ENCODE measurements at regions not wholly inside any gene's neighbourhood (a gene's known extent, or its start where the extent isn't known, plus 50 kb on each side); places are given as distances from the start of the nearest gene placed in this dataset.
A peak's percentile ranks its signal among the peaks of the same experiment; 100 is the strongest.
"Not testable (repeated sequence)": the region's sequence is repeated elsewhere in the genome, so short reads cannot be mapped to it uniquely, and the experiment has no call there.

GRCh38 chr3:95343228-95343627, 1280.4 kb downstream of the NSUN3 start (continued):
- no peak for TF ChIP-seq USF1 (CRISPR knock-in tag; IDR thresholded peaks at IDR 0.05)
- no peak for TF ChIP-seq PREB (CRISPR knock-in tag; IDR thresholded peaks at IDR 0.05; ENCODE audit: borderline replicate concordance)
- no peak for TF ChIP-seq NR1H2 (CRISPR knock-in tag; IDR thresholded peaks at IDR 0.05)
- TF ChIP-seq ATF3 (CRISPR knock-in tag; conservative IDR thresholded peaks at IDR 0.05) = no peak
- no peak for TF ChIP-seq IRF2 (CRISPR knock-in tag; IDR thresholded peaks at IDR 0.05; ENCODE audit: borderline replicate concordance, low read depth)

- Mint-ChIP-seq H3K27ac (no peak overlapping the region), H3K4me1 (peaks cover 41% of the 10 kb centered on the region), H3K9me3 (peaks cover 11% of the 10 kb centered on the region), H3K4me3 (no peak overlapping the region), H3K36me3 (peaks cover 11% of the 10 kb centered on the region), H3K27me3 (ENCODE audit: low read depth) (no peaks in the 10 kb centered on the region)
- ATAC-seq (no peak), DNase-seq (ENCODE audit: low spot score) (no peak)
- TF ChIP-seq CREB1 (CRISPR knock-in tag; IDR thresholded peaks at IDR 0.05) (no peak), E2F5 (CRISPR knock-in tag; IDR thresholded peaks at IDR 0.05) (no peak), ERG (CRISPR knock-in tag; IDR thresholded peaks at IDR 0.05) (no peak), FOXP1 (CRISPR knock-in tag; IDR thresholded peaks at IDR 0.05; ENCODE audit: borderline replicate concordance) (no peak), ETV6 (CRISPR knock-in tag; IDR thresholded peaks at IDR 0.05) (no peak), PRDM15 (CRISPR knock-in tag; IDR thresholded peaks at IDR 0.05) (no peak), USF2 (CRISPR knock-in tag; IDR thresholded peaks at IDR 0.05) (no peak), SOX15 (CRISPR knock-in tag; IDR thresholded peaks at IDR 0.05) (no peak), AFF4 (CRISPR knock-in tag; IDR thresholded peaks at IDR 0.05; ENCODE audit: borderline replicate concordance) (no peak), NFATC4 (CRISPR knock-in tag; IDR thresholded peaks at IDR 0.05) (no peak)
- POLR2A ChIA-PET = no interaction called here
- CTCF ChIA-PET = no interaction called here
These were observed 1280.9 kb downstream of the NSUN3 start for GRCh38 chr3:95343767-95344166.

GRCh38 chr3:95347936-95348335, 1285.1 kb downstream of the NSUN3 start:
- Mint-ChIP-seq H3K36me3 (peaks cover 11% of the 10 kb centered on the region), H3K9me3 (peaks cover 11% of the 10 kb centered on the region), H3K27ac (peak overlapping the region; percentile 85), H3K4me1 (peaks cover 55% of the 10 kb centered on the region)
- POLR2A ChIA-PET; CTCF ChIA-PET; DNase-seq (ENCODE audit: low spot score); H3K4me3 Mint-ChIP-seq; ATAC-seq; H3K27me3 Mint-ChIP-seq (ENCODE audit: low read depth): not testable (repeated sequence)

Data from WTC11 (cell line).